Skin of body (tissue), 1 donor: ENCODE measurements at regions not wholly inside any gene's neighbourhood (a gene's known extent, or its start where the extent isn't known, plus 50 kb on each side); places are given as distances from the start of the nearest gene placed in this dataset.
A peak's percentile ranks its signal among the peaks of the same experiment; 100 is the strongest.

Experiments
- DNase-seq: peaks from one replicate; lab custom pipeline; 2025; lab: John Stamatoyannopoulos, UW

DNA sequence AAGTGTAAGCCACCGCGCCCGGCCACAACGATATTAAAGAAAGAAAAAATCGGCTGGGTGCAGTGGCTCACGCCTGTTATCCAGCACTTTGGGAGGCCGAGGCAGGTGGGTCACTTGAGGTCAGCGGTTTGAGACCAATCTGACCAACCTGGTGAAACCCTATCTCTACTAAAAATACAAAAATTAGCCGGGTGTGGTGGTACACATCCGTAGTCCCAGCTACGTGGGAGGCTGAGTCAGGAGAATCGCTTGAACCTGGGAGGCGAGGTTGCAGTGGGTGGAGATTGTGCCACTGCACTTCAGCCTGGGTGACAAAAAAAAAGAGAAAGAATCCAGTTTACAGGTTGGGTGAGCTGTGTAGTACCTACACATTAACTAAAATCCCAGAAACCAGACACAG lies 99.9 kb upstream of the CACNA1A start:
- no peak for DNase-seq

GRCh38 chr19:13604902-13605586 lies 98.8 kb upstream of the CACNA1A start:
- DNase-seq: no peak

- no peak for DNase-seq
Observed at GRCh38 chr19:13600802-13601201, 94.5 kb upstream of the CACNA1A start.

- no peak for DNase-seq
Observed at GRCh38 chr19:13600091-13600490, 93.8 kb upstream of the CACNA1A start.

- DNase-seq: no peak
Observed at GRCh38 chr19:13599681-13600080, 93.4 kb upstream of the CACNA1A start.

GRCh38 chr19:13598098-13598497 lies 91.8 kb upstream of the CACNA1A start:
- DNase-seq: no peak

GRCh38 chr19:13597640-13598039 lies 91.4 kb upstream of the CACNA1A start:
- DNase-seq: peak; percentile 47

DNA sequence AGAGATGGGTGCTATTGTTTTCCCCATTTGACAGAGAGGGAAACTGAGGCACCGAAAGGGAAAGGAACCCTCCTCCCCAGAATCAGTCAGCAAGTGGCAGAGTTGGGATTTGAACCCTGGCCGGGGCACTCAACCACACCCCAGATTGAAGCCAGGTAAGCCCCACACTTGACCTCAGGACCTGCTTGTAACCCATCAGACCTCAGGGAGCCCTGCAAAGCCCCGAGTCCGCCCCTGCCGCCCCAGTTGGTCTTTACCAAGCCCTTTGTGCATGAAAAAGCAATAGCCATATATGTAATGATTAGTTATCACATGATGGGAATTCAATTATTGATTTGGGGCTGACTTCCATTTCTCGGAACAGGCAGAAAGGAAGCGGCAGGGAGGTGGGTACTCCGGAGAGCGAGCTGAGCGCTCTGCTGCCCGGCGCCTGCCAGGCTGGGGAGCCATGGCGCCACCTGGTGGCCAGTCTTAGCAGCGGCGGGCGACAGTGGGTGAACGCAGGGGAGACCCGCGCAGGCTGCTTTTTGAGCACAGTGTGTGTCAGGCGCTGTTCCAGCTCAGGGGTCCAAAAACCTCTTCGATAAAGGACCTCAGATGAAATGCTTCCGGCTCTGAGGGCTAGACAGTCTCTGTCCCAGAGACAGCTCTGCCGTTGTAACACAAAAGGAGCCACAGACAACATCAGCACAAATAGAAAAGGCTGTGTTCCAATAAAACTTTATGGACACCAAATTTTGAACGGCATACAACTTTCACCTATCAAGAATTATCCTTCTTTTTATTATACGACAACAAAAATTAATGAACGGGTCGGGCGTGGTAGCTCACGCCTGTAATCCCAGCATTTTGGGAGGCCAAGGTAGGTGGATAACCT lies 82.9 kb upstream of the CACNA1A start:
- DNase-seq: peak; percentile 43

GRCh38 chr19:13585512-13585911 lies 79.2 kb upstream of the CACNA1A start:
- no peak for DNase-seq

- no peak for DNase-seq
Observed at GRCh38 chr19:13583753-13584152, 77.5 kb upstream of the CACNA1A start.

GRCh38 chr19:13583114-13583513 lies 76.8 kb upstream of the CACNA1A start:
- no peak for DNase-seq

DNA sequence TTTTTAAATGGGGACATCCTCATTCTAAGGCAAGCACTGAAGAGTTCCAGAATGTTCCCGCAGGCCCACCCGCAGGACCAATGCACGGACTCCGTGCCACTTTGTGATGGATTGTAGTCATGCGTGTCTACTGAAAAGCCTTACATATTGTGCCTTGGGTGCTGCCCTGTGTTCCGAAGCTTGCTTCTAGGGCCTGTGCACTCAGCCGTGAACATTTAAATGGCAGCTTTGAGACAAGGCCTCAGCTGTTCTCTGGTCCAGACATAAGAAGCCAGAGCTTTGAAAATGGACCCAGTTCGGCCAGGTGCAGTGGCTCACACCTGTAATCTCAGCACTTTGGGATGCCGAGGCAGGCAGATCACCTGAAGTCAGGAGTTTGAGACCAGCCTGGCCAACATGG lies 75.3 kb upstream of the CACNA1A start:
- DNase-seq: no peak

DNA sequence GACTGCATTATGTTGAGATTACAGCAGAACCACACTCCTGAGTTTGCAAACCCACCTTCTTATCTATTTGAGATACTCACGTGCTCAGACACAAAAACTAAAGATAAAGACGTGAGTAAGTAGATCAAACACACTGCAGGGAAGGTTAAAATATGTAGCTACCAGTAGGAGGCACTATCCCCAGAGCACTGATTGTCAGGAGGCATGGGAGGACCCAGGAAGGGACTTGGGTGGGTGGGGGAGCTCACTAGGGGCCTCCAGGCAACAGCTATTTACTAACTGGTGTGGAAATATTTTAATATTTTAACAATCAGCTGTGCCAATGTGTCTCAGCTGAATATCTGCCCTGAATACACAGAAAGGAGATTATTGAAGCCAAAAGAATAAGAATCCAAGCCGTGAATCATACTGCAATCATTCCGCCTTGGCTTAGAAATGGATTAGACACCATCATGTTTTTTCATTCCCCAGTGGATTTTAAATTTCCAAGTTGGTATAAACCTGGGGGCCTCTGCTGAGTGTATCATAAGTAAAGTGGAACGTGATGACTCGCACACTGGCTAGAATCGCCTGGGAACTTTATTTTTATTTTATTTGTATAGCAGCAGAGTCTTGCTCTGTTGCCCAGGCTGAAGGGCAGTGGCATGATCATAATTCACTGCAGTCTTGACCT lies 73.2 kb upstream of the CACNA1A start:
- DNase-seq: no peak

DNA sequence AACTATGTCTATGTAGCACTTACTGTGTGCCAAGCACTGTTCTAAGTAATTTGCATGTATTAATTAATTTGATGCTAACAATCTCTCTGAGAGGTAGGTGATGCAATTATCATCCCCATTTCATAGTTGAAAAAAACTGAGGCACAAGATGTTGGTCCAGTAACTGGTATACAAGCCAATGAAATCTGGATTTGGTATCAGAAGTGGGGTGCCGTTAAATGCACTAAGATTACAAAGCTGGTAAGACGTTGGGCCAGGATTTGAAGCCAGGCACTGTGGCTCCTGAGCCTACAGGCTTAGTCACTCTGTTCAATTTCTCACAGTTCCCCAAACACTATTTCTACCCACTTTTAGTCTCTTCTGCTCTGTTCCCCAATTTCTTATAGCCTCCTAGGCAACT lies 70.4 kb upstream of the CACNA1A start:
- no peak for DNase-seq

DNA sequence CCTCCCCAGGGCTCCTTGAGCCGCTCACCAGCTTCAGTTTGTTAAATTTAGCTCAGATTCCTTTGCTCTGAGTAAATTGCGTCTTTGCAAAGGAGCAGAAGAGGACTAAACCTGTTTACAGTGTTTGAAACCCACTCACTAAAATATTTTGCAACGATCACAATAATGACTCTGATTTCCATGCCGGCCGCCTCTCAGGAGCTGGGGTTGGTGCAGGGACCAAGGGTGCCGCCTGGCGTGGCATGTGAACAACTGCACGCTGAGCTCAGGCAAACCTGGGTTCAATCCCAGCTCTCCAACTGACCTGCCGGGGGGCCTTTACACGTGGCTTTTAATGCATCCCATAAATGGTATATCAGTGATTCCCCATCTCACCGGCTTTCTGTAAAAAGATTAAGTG lies 68.7 kb upstream of the CACNA1A start:
- no peak for DNase-seq

DNA sequence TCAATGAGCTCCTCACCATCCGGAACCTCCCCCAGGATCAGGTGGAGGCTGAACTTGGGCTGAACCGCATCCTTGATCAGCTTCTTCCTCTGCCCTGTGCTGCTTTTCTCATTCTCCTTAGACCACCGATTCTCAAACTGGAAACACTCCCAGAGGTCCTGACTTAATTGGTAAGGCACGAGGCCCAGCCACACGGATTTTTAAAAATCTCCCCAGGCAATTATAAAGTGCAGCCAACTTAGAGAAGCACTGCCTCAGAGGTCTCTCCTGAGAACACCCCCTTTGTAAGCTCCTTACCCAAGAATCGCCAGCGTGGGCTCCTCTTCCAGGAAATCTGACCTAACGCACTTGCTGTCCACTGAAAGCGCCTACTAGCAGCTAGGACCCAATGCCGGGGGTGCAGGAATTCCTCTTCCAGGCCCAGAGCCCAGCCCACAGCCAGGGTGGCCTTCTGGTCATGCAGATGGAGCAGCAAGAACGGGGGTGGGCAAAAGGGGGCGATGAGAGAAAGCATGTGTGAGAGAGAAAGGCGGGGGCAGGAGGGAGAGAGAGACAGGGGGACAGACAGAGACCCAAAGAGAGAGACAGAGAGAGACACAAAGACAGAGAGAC lies 66.9 kb upstream of the CACNA1A start:
- DNase-seq: no peak

- DNase-seq: no peak
Observed at GRCh38 chr19:13561461-13561860, 55.2 kb upstream of the CACNA1A start.

DNA sequence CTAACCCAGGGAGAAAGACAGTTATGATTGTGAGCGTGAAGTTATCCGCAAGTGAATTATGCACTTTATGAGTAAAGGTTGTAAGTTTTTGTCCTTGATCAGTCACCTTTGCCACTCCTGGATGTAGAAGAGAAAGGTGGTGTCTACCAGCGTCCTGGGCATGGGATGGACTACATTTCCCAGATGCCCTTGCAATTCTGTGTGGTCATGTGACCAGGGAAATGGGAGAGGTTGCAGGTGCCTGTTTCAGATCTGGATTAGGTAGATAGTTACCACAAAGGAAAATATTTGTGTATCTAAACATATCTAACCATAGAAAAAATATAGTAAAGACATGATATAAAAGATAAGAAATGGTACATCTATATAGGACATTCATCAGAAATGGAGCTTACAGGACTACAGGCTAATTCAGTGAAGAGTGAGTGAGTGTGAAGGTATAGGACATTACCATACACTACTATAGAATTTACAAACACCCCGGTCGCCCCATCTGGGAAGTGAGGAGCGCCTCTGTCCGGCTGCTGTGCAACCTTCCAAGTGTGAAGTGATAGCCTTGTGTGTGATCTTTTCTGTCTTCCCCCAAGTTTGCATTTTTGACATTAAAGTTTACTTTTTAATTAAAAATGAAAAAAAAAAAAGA lies 51.6 kb upstream of the CACNA1A start:
- no peak for DNase-seq

- DNase-seq: no peak
Observed at GRCh38 chr19:13556552-13556951, 50.3 kb upstream of the CACNA1A start.
